ENCODE measurements at regions not wholly inside any gene's neighbourhood (a gene's known extent, or its start where the extent isn't known, plus 50 kb on each side); places are given as distances from the start of the nearest gene placed in this dataset.
A peak's percentile ranks its signal among the peaks of the same experiment; 100 is the strongest.

- no peak for DNase-seq
Measured at GRCh38 chr2:145495590-145495989, 975.7 kb upstream of the ZEB2 start.

GRCh38 chr2:145494441-145494840, 974.5 kb upstream of the ZEB2 start:
- no peak for DNase-seq

- DNase-seq: no peak
Measured at GRCh38 chr2:145488571-145488970, 968.7 kb upstream of the ZEB2 start.

GRCh38 chr2:145484448-145485097, 964.7 kb upstream of the ZEB2 start:
- DNase-seq: peak; percentile 36

GRCh38 chr2:145483854-145484253, 963.9 kb upstream of the ZEB2 start:
- no peak for DNase-seq

- no peak for DNase-seq
Measured at GRCh38 chr2:145481334-145481922, 961.5 kb upstream of the ZEB2 start.

- no peak for DNase-seq
Measured at GRCh38 chr2:145464866-145465265, 944.9 kb upstream of the ZEB2 start.

- DNase-seq: no peak
Measured at GRCh38 chr2:145460112-145460511, 940.2 kb upstream of the ZEB2 start.

- no peak for DNase-seq
Measured at GRCh38 chr2:145431181-145431951, 911.4 kb upstream of the ZEB2 start.

- DNase-seq: no peak
Measured at GRCh38 chr2:145423809-145424208, 903.9 kb upstream of the ZEB2 start.

GRCh38 chr2:145422576-145422975, 902.7 kb upstream of the ZEB2 start:
- DNase-seq: no peak

GRCh38 chr2:145421841-145422240, 901.9 kb upstream of the ZEB2 start:
- DNase-seq: no peak

- no peak for DNase-seq
Measured at GRCh38 chr2:145416640-145417039, 896.7 kb upstream of the ZEB2 start.

GRCh38 chr2:145415151-145415550, 895.2 kb upstream of the ZEB2 start:
- DNase-seq: no peak

GRCh38 chr2:145413261-145414030, 893.5 kb upstream of the ZEB2 start:
- DNase-seq: no peak

- no peak for DNase-seq
Measured at GRCh38 chr2:145412155-145412554, 892.2 kb upstream of the ZEB2 start.

- DNase-seq: no peak
Measured at GRCh38 chr2:145411493-145411892, 891.6 kb upstream of the ZEB2 start.

GRCh38 chr2:145410086-145410485, 890.2 kb upstream of the ZEB2 start:
- DNase-seq: no peak

GRCh38 chr2:145408980-145409379, 889.1 kb upstream of the ZEB2 start:
- DNase-seq: no peak

GRCh38 chr2:145404690-145405089, 884.8 kb upstream of the ZEB2 start:
- DNase-seq: no peak

- no peak for DNase-seq
Measured at GRCh38 chr2:145402706-145403277, 882.9 kb upstream of the ZEB2 start.

- DNase-seq: no peak
Measured at GRCh38 chr2:145399131-145399530, 879.2 kb upstream of the ZEB2 start.

- DNase-seq: no peak
Measured at GRCh38 chr2:145394181-145394580, 874.3 kb upstream of the ZEB2 start.
